Gastrocnemius medialis (tissue), 4 donors: ENCODE measurements at regions not wholly inside any gene's neighbourhood (a gene's known extent, or its start where the extent isn't known, plus 50 kb on each side); places are given as distances from the start of the nearest gene placed in this dataset.

ENCODE experiments used
- ATAC-seq, 2 donors: fragments of 150-250 bp; one replicate each; pipeline ENCODE4 v1.9.1; 2016
- DNase-seq, 2 donors: peaks; one replicate each; pipeline ENCODE4 v3.0.0-alpha.2; 2019
- H3K27ac ChIP-seq, 4 donors: fragments of 200-600 bp; sonication (generic); 1 replicate in 1 of 4; 2 replicates in 3 of 4; pipeline ENCODE4 v1.5.1; 2016 to 2018; ENCODE audit warnings: mild to moderate bottlenecking in 2 of 4, moderate library complexity in 1 of 4
- H3K27me3 ChIP-seq, 3 donors: fragments of 200-600 bp; sonication (generic) in 2 of 3; 1 replicate in 1 of 3; 2 replicates in 2 of 3; pipeline versions ENCODE4 v1.5.1 to v1.6.0; 2016 to 2019; ENCODE audit warnings: mild to moderate bottlenecking in 1 of 3, moderate library complexity in 1 of 3
- H3K36me3 ChIP-seq, 2 donors: fragments of 200-600 bp; sonication (generic) in 1 of 2; one replicate each; pipeline ENCODE4 v1.5.1; 2017 to 2018
- H3K4me1 ChIP-seq, 2 donors: fragments of 200-600 bp; sonication (generic) in 1 of 2; one replicate each; pipeline ENCODE4 v1.5.1; 2016 to 2017; ENCODE audit warnings: mild to moderate bottlenecking in 2 of 2
- H3K4me3 ChIP-seq, 4 donors: fragments of 200-600 bp; sonication (generic) in 3 of 4; 1 replicate in 1 of 4; 2 replicates in 3 of 4; pipeline ENCODE4 v1.5.1; 2016 to 2019; ENCODE audit warnings: mild to moderate bottlenecking in 2 of 4
- H3K9me3 ChIP-seq, 3 donors: fragments of 200-600 bp; sonication (generic) in 2 of 3; 1 replicate in 1 of 3; 2 replicates in 2 of 3; pipeline ENCODE4 v1.5.1; 2016 to 2019
- CTCF ChIP-seq, 5 experiments: fragments of 450-650 bp in 3 of 5; fragments of 200-600 bp in 2 of 5; sonication (generic) in 2 of 5; IDR thresholded peaks in 4 of 5; conservative IDR thresholded peaks in 1 of 5; 1 replicate in 4 of 5; 2 replicates in 1 of 5; pipeline ENCODE4 v1.5.1; 2016 to 2019; ENCODE audit warnings: antibody characterized with exemption in 5 of 5, mild to moderate bottlenecking in 3 of 5, moderate library complexity in 3 of 5
- POLR2A ChIP-seq, 2 donors: fragments of 450-650 bp; IDR thresholded peaks; one replicate each; pipeline ENCODE4 v1.6.1; 2017; ENCODE audit warnings: antibody characterized with exemption in 2 of 2, mild to moderate bottlenecking in 2 of 2, moderate library complexity in 2 of 2
- in situ Hi-C, 4 donors: fragments of 200-750 bp; cut with MboI; loops; one replicate each; pipeline versions ENCODE4 v1.15.0 to v1.8.0; 2017; ENCODE audit warnings: low sequenced_read_pairs in 4 of 4
- intact Hi-C: fragments of 100-400 bp; cut with DNase I; formaldehyde crosslinking; loops from one replicate; pipeline ENCODE4 v1.15.1; 2023; ENCODE audit warnings: low total_unique reads

GRCh38 chr13:24092108-24092507 lies 68.4 kb upstream of the SPATA13 start:
- Histone ChIP-seq H3K27ac (peak overlapping the region in 3 of 4 donors; percentile 46 to 59 (median 47)), H3K36me3 (no peaks in the 10 kb centered on the region), H3K4me3 (no peak overlapping the region), H3K4me1 (peaks cover 0 to 6% of the 10 kb centered on the region in 2 donors), H3K27me3 (no peaks in the 10 kb centered on the region), H3K9me3 (no peaks in the 10 kb centered on the region)
- peak; percentile 51 to 65 for ATAC-seq
- TF ChIP-seq CTCF (IDR thresholded peaks at IDR 0.05 in 4 of 5, conservative IDR thresholded peaks at IDR 0.05 in 1 of 5) = no peak
- TF ChIP-seq POLR2A (IDR thresholded peaks at IDR 0.05) = no peak
- no peak for DNase-seq
- in situ Hi-C loops (loop anchor here in 1 of 4 donors (25.0 kb wide), 1 partner anchor 95 kb away; no protein-coding TSS in a partner anchor), intact Hi-C loops (no loop called here)

GRCh38 chr13:24093047-24093446 lies 67.5 kb upstream of the SPATA13 start:
- no peaks in the 10 kb centered on the region for H3K9me3 ChIP-seq
- TF ChIP-seq CTCF (IDR thresholded peaks at IDR 0.05 in 4 of 5, conservative IDR thresholded peaks at IDR 0.05 in 1 of 5) = no peak
- no peak for TF ChIP-seq POLR2A (IDR thresholded peaks at IDR 0.05)
- H3K36me3 ChIP-seq = no peaks in the 10 kb centered on the region
- H3K27me3 ChIP-seq = no peaks in the 10 kb centered on the region
- peak overlapping the region in 3 of 4 donors; percentile 46 to 59 (median 47) for H3K27ac ChIP-seq
- ATAC-seq = no peak
- H3K4me3 ChIP-seq = no peak overlapping the region
- in situ Hi-C loops = loop anchor here in 1 of 4 donors (25.0 kb wide), 1 partner anchor 94 kb away; no protein-coding TSS in a partner anchor
- peaks cover 0 to 6% of the 10 kb centered on the region in 2 donors for H3K4me1 ChIP-seq
- intact Hi-C loops = no loop called here
- no peak for DNase-seq

GRCh38 chr13:24096659-24097058 lies 63.9 kb upstream of the SPATA13 start:
- TF ChIP-seq POLR2A (IDR thresholded peaks at IDR 0.05) (no peak), CTCF (IDR thresholded peaks at IDR 0.05 in 4 of 5, conservative IDR thresholded peaks at IDR 0.05 in 1 of 5) (no peak)
- intact Hi-C loops = no loop called here

GRCh38 chr13:24097064-24097463 lies 63.5 kb upstream of the SPATA13 start:
- ATAC-seq (no peak), DNase-seq (no peak)
- Histone ChIP-seq H3K4me1 (no peaks in the 10 kb centered on the region), H3K27me3 (no peaks in the 10 kb centered on the region), H3K27ac (no peak overlapping the region), H3K9me3 (no peaks in the 10 kb centered on the region), H3K36me3 (no peaks in the 10 kb centered on the region), H3K4me3 (no peak overlapping the region)
- intact Hi-C loops = no loop called here
- no peak for TF ChIP-seq CTCF (IDR thresholded peaks at IDR 0.05 in 4 of 5, conservative IDR thresholded peaks at IDR 0.05 in 1 of 5)
- TF ChIP-seq POLR2A (IDR thresholded peaks at IDR 0.05) = no peak
- in situ Hi-C loops = loop anchor here in 1 of 4 donors (25.0 kb wide), 1 partner anchor 90 kb away; no protein-coding TSS in a partner anchor

More at GRCh38 chr13:24096659-24097058, 63.9 kb upstream of the SPATA13 start:
- ATAC-seq (no peak), DNase-seq (no peak)
- in situ Hi-C loops = loop anchor here in 1 of 4 donors (25.0 kb wide), 1 partner anchor 91 kb away; no protein-coding TSS in a partner anchor
- Histone ChIP-seq H3K4me1 (peaks cover 0 to under 1% of the 10 kb centered on the region in 2 donors), H3K4me3 (no peak overlapping the region), H3K9me3 (no peaks in the 10 kb centered on the region), H3K27me3 (no peaks in the 10 kb centered on the region), H3K27ac (no peak overlapping the region), H3K36me3 (no peaks in the 10 kb centered on the region)

- ATAC-seq (no peak), DNase-seq (no peak)
- H3K9me3 ChIP-seq = no peaks in the 10 kb centered on the region
- intact Hi-C loops (no loop called here), in situ Hi-C loops (loop anchor here in 1 of 4 donors (25.0 kb wide), 1 partner anchor 90 kb away; no protein-coding TSS in a partner anchor)
- H3K36me3 ChIP-seq = no peaks in the 10 kb centered on the region
- TF ChIP-seq POLR2A (IDR thresholded peaks at IDR 0.05) (no peak), CTCF (IDR thresholded peaks at IDR 0.05 in 4 of 5, conservative IDR thresholded peaks at IDR 0.05 in 1 of 5) (no peak)
- no peak overlapping the region for H3K4me3 ChIP-seq
- no peak overlapping the region for H3K27ac ChIP-seq
- no peaks in the 10 kb centered on the region for H3K4me1 ChIP-seq
- no peaks in the 10 kb centered on the region for H3K27me3 ChIP-seq
Measured at GRCh38 chr13:24097667-24098066, 62.9 kb upstream of the SPATA13 start.
